ENCODE measurements at regions not wholly inside any gene's neighbourhood (a gene's known extent, or its start where the extent isn't known, plus 50 kb on each side); places are given as distances from the start of the nearest gene placed in this dataset.

DNA sequence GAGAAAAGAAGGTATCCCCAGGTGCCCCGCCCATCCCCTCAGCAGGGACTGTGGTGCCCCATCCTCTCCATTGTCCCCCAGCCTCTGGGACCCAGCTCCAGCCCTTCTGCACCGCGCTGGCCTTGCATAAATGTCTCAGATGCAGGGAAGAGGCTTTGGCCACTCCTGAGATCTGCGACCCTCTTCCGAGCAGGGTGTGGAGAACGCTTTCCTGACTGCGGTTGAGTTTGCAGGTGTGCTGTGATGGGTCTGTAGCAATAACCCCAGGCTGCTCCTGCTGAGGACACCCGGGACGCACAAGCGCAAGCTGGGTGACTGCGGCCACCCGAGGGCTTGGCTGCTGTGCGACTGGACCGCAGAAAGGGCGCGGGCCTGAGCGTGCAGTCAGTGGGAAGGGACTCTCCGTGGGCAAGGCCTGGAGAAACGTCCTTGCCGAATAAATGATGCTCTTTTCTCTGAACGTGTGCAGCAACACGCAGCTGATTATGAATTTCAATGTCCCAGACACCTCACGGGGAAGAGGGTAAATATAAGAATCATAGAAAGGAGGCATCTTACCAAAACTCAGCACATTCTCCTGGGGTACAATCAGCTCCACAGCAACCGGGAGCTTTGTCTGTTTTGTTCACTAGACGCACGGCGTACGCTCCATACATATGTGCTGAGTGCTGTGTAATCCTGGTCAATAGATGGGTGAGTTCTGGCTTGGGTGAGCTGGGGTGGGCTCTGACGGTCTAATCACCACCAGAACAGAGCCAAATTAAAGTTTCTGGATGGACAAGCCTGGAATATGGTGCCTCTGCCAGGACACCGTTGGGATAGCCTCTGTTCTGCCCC lies 67.5 kb upstream of the ZNF516 start:
- TF ChIP-seq, protein P1, sequence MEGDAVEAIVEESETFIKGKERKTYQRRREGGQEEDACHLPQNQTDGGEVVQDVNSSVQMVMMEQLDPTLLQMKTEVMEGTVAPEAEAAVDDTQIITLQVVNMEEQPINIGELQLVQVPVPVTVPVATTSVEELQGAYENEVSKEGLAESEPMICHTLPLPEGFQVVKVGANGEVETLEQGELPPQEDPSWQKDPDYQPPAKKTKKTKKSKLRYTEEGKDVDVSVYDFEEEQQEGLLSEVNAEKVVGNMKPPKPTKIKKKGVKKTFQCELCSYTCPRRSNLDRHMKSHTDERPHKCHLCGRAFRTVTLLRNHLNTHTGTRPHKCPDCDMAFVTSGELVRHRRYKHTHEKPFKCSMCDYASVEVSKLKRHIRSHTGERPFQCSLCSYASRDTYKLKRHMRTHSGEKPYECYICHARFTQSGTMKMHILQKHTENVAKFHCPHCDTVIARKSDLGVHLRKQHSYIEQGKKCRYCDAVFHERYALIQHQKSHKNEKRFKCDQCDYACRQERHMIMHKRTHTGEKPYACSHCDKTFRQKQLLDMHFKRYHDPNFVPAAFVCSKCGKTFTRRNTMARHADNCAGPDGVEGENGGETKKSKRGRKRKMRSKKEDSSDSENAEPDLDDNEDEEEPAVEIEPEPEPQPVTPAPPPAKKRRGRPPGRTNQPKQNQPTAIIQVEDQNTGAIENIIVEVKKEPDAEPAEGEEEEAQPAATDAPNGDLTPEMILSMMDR (conservative IDR thresholded peaks at IDR 0.05 in 1 of 2, IDR thresholded peaks at IDR 0.05 in 1 of 2; ENCODE audit: low read depth in 1 of 2, low read length in 2 of 2): no peak
- TF ChIP-seq EZH2 (IDR thresholded peaks at IDR 0.05; ENCODE audit: low read length, missing control alignments): no peak

Measured in fibroblast of lung (primary cell).